IMR-90 (cell line): ENCODE measurements at regions not wholly inside any gene's neighbourhood (a gene's known extent, or its start where the extent isn't known, plus 50 kb on each side); places are given as distances from the start of the nearest gene placed in this dataset.

Experiments
- ATAC-seq: fragments of 200-7000 bp; cut with Tn5 transposase; 2 replicates; pipeline ENCODE4 v1.9.1; 2020; ENCODE audit warnings: low read depth, mild to moderate bottlenecking, moderate library complexity
- BruUV-seq: library from RNA; stranded (reverse); fragments of 400-500 nt; replicated peaks from 2 replicates; lab custom pipeline; 2021; lab: Mats Ljungman, UMichigan
- CTCF ChIA-PET: fragments of 300-600 bp; formaldehyde crosslinking; extraction: SDS; loops from one replicate; lab custom pipeline; 2021; ENCODE audit warnings: antibody characterized with exemption; lab: Yijun Ruan, JAX
- POLR2A ChIA-PET: fragments of 300-600 bp; sonication (Branson Sonifier 250); formaldehyde crosslinking; loops from one replicate; lab custom pipeline; 2022; ENCODE audit warnings: antibody characterized with exemption; ENCODE audit not compliant: unreplicated experiment; lab: Charles Lee
- DNase-seq: peaks from one replicate; pipeline ENCODE4 v3.0.0; 2013
- H2AFZ ChIP-seq: replicated peaks from 2 replicates; pipeline ENCODE3; 2013; ENCODE audit warnings: low read length, mild to moderate bottlenecking; ENCODE audit not compliant: poor library complexity
- H2AK5ac ChIP-seq: 2 replicates; pipeline ENCODE4 v1.6.1; 2013; ENCODE audit warnings: low read depth, low read length, inconsistent platforms
- H2AK9ac ChIP-seq: replicated peaks from 2 replicates; pipeline ENCODE3; 2013; ENCODE audit warnings: mild to moderate bottlenecking, low read depth, low read length, moderate library complexity; ENCODE audit not compliant: poor library complexity
- H2BK120ac ChIP-seq: 2 replicates; pipeline ENCODE4 v1.6.1; 2013; ENCODE audit warnings: low read depth, low read length, inconsistent platforms
- H2BK15ac ChIP-seq: 3 replicates; pipeline ENCODE4 v1.6.1; 2013; ENCODE audit warnings: low read depth, low read length, inconsistent platforms
- H2BK20ac ChIP-seq: 2 replicates; pipeline ENCODE4 v1.6.1; 2013; ENCODE audit warnings: low read depth, mild to moderate bottlenecking, inconsistent platforms, low read length, moderate library complexity
- H2BK5ac ChIP-seq: 2 replicates; pipeline ENCODE4 v1.6.1; 2013; ENCODE audit warnings: mild to moderate bottlenecking, low read depth, low read length, inconsistent platforms; ENCODE audit not compliant: poor library complexity, severe bottlenecking
- H3K14ac ChIP-seq: replicated peaks from 2 replicates; pipeline ENCODE4 v1.6.1; 2013; ENCODE audit warnings: low read depth, low read length, inconsistent platforms
- H3K18ac ChIP-seq: 2 replicates; pipeline ENCODE4 v1.6.1; 2013; ENCODE audit warnings: low read depth, low read length, control low read depth
- H3K23ac ChIP-seq: 2 replicates; pipeline ENCODE4 v1.6.1; 2013; ENCODE audit warnings: low read depth, low read length, inconsistent platforms
- H3K27ac ChIP-seq: 2 replicates; pipeline ENCODE4 v1.5.1; 2013; ENCODE audit warnings: mild to moderate bottlenecking, control low read depth, low read length; ENCODE audit not compliant: insufficient read depth
- H3K27me3 ChIP-seq: 2 replicates; pipeline ENCODE4 v1.6.1; 2013; ENCODE audit warnings: low read length; ENCODE audit not compliant: control insufficient read depth, insufficient read depth
- H3K36me3 ChIP-seq: 2 replicates; pipeline ENCODE4 v1.6.1; 2013; ENCODE audit warnings: low read length, mixed read lengths; ENCODE audit not compliant: control insufficient read depth, insufficient read depth
- H3K4ac ChIP-seq: 2 replicates; pipeline ENCODE4 v1.6.1; 2013; ENCODE audit warnings: low read depth, low read length, inconsistent platforms
- H3K4me1 ChIP-seq: 2 replicates; pipeline ENCODE4 v1.6.1; 2013; ENCODE audit warnings: low read length, mixed read lengths; ENCODE audit not compliant: control insufficient read depth, insufficient read depth
- H3K4me2 ChIP-seq: 2 replicates; pipeline ENCODE4 v1.6.1; 2013; ENCODE audit warnings: low read depth, mild to moderate bottlenecking, control low read depth, low read length, moderate library complexity
- H3K4me3 ChIP-seq: 2 replicates; pipeline ENCODE4 v1.5.1; 2013; ENCODE audit warnings: low read depth, mild to moderate bottlenecking, control low read depth, low read length, moderate library complexity; ENCODE audit not compliant: insufficient read depth
- H3K56ac ChIP-seq: 2 replicates; pipeline ENCODE4 v1.6.1; 2013; ENCODE audit warnings: low read length, inconsistent platforms; ENCODE audit not compliant: insufficient read depth; ENCODE audit errors: extremely low read depth
- H3K79me1 ChIP-seq, 2 experiments: 2 replicates each; pipeline ENCODE4 v1.6.1; 2013; ENCODE audit warnings: low read length in 2 of 2, inconsistent platforms in 1 of 2, low read depth in 1 of 2
- H3K9ac ChIP-seq: 2 replicates; pipeline ENCODE4 v1.6.1; 2013; ENCODE audit warnings: low read depth, low read length, control low read depth
- H3K9me1 ChIP-seq: 2 replicates; pipeline ENCODE4 v1.6.1; 2013; ENCODE audit warnings: low read length, inconsistent platforms; ENCODE audit not compliant: insufficient read depth
- H3K9me3 ChIP-seq: 2 replicates; pipeline ENCODE4 v1.6.1; 2013; ENCODE audit warnings: low read length; ENCODE audit not compliant: control insufficient read depth, insufficient read depth
- H4K20me1 ChIP-seq: 2 replicates; pipeline ENCODE4 v1.6.1; 2013; ENCODE audit warnings: low read length, inconsistent platforms; ENCODE audit not compliant: insufficient read depth
- H4K5ac ChIP-seq: 2 replicates; pipeline ENCODE4 v1.6.1; 2013; ENCODE audit warnings: mild to moderate bottlenecking, low read depth, low read length, control low read depth
- H4K8ac ChIP-seq, 2 experiments: 2 replicates each; pipeline ENCODE4 v1.6.1; 2013; ENCODE audit warnings: low read depth in 2 of 2, low read length in 2 of 2, control low read depth in 1 of 2, inconsistent platforms in 1 of 2
- H4K91ac ChIP-seq: 2 replicates; pipeline ENCODE4 v1.6.1; 2013; ENCODE audit warnings: low read depth, low read length, inconsistent platforms; ENCODE audit not compliant: insufficient read depth
- CEBPB ChIP-seq: IDR thresholded peaks from 2 replicates; pipeline ENCODE4 v1.6.1; 2012; ENCODE audit warnings: low read depth, low read length, improper control_type of control experiment
- CHD1 ChIP-seq: IDR thresholded peaks from 2 replicates; pipeline ENCODE4 v1.6.1; 2012; ENCODE audit warnings: low read depth, low read length, improper control_type of control experiment
- MAZ ChIP-seq: IDR thresholded peaks from 2 replicates; pipeline ENCODE4 v1.6.1; 2012; ENCODE audit warnings: low read depth, mild to moderate bottlenecking, low read length, improper control_type of control experiment, moderate library complexity, borderline replicate concordance
- NFE2L2 ChIP-seq: fragments of 150-350 bp; IDR thresholded peaks from 2 replicates; pipeline ENCODE4 v1.6.1; 2016; ENCODE audit warnings: low read depth, mild to moderate bottlenecking, low read length
- RAD21 ChIP-seq: IDR thresholded peaks from 2 replicates; pipeline ENCODE4 v1.6.1; 2012; ENCODE audit warnings: low read length, improper control_type of control experiment
- RCOR1 ChIP-seq: IDR thresholded peaks from 2 replicates; pipeline ENCODE4 v1.6.1; 2012; ENCODE audit warnings: mild to moderate bottlenecking, low read length, improper control_type of control experiment; ENCODE audit not compliant: insufficient replicate concordance
- SMC3 ChIP-seq: fragments of 150-350 bp; IDR thresholded peaks from 2 replicates; pipeline ENCODE4 v1.6.1; 2016; ENCODE audit warnings: low read depth, mild to moderate bottlenecking, antibody characterized with exemption, low read length, moderate library complexity
- WGBS, 2 experiments: methylation state at CpG; one replicate each; pipeline versions ENCODE4 v1.1.5 to v1.1.7; 2013; ENCODE audit warnings: missing lambda C conversion rate in 2 of 2; ENCODE audit not compliant: insufficient read length in 1 of 2; ENCODE audit errors: extremely low coverage in 2 of 2; 5-methylcytosine and 5-hydroxymethylcytosine counted together
- dilution Hi-C: fragments of 300-500 bp; cut with HindIII; formaldehyde crosslinking; loops from one replicate; pipeline ENCODE4 v1.14.3; 2018; ENCODE audit warnings: low sequenced_read_pairs; ENCODE audit not compliant: unreplicated experiment
- in situ Hi-C: fragments of 300-500 bp; cut with MboI; formaldehyde crosslinking; loops from 3 replicates; pipeline ENCODE4 v1.14.3; 2019; ENCODE audit warnings: low sequenced_read_pairs, inconsistent platforms, mixed read lengths
- intact Hi-C: fragments of 100-400 bp; cut with micrococcal nuclease; formaldehyde crosslinking; loops from 2 replicates; pipeline ENCODE4 v1.10.0; 2022
- TF ChIP-seq, protein P1 (sequence below): conservative IDR thresholded peaks from 2 replicates; pipeline ENCODE4 v1.5.1; 2012; ENCODE audit warnings: mild to moderate bottlenecking, low read depth, low read length, improper control_type of control experiment

DNA sequence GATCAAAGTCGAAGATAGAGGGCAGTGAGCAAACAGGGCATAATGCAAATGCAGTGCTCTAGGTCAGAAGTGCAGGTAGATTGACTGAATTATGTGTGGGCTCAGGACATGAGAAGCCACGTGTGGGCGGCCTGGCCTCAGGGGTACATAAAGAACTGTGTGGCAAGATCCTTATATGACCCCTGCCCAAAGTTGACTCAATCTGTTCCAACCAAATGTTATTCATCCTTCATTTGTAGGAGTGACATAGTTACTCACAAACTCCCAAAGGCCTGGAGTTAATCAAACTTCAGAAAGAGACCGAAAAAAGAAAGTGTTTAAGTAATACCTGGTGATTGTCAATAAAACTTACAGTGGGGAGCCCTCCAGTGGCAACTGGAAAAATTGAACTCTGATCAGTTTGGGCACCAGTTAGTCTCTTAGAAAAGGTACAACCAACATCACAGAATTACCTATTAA, 150.4 kb upstream of the FAR2 start:
- H3K56ac ChIP-seq, result no peak overlapping the region
- H4K20me1 ChIP-seq, result no peaks in the 10 kb centered on the region
- no peak overlapping the region for H3K4me3 ChIP-seq
- dilution Hi-C loops, result no loop called here
- H3K4me1 ChIP-seq, result no peaks in the 10 kb centered on the region
- H2BK5ac ChIP-seq, result no peak overlapping the region
- peak overlapping the region; percentile 17 for H2AFZ ChIP-seq
- peak; percentile 88 for ATAC-seq
- no peak overlapping the region for H3K27ac ChIP-seq
- peak overlapping the region; percentile 19 for H2AK9ac ChIP-seq
- H4K5ac ChIP-seq, result no peak overlapping the region; the same call in 1 of the 2 replicates
- H2BK20ac ChIP-seq, result peak overlapping the region; percentile 66
- no peak overlapping the region for H3K4me2 ChIP-seq
- H3K9ac ChIP-seq, result no peak overlapping the region
- no peaks in the 10 kb centered on the region for H3K9me1 ChIP-seq
- no peak overlapping the region for H3K18ac ChIP-seq
- peak overlapping the region; percentile 60 for H2AK5ac ChIP-seq
- no peak overlapping the region for H3K23ac ChIP-seq
- peak overlapping the region; percentile 2; the same call in 1 of the 3 replicates for H2BK15ac ChIP-seq
- CTCF ChIA-PET, result interaction anchor here (0.9 to 1.0 kb wide), 2 partner anchors 16 to 37 kb away, joined by 3 read pairs; no protein-coding TSS in a partner anchor
- H4K91ac ChIP-seq, result peak overlapping the region; percentile 56
- no peaks in the 10 kb centered on the region for H3K27me3 ChIP-seq
- no peaks in the 10 kb centered on the region for H3K79me1 ChIP-seq
- no peaks in the 10 kb centered on the region for H3K9me3 ChIP-seq
- in situ Hi-C loops, result loop anchor here (25.0 kb wide), 1 partner anchor 1261 kb away; no protein-coding TSS in a partner anchor
- H3K14ac ChIP-seq, result no peak overlapping the region
- TF ChIP-seq CEBPB (no peak), RCOR1 (no peak), CHD1 (no peak), SMC3 (peak; percentile 53), RAD21 (peak; percentile 64), NFE2L2 (no peak), MAZ (no peak)
- TF ChIP-seq, protein P1, sequence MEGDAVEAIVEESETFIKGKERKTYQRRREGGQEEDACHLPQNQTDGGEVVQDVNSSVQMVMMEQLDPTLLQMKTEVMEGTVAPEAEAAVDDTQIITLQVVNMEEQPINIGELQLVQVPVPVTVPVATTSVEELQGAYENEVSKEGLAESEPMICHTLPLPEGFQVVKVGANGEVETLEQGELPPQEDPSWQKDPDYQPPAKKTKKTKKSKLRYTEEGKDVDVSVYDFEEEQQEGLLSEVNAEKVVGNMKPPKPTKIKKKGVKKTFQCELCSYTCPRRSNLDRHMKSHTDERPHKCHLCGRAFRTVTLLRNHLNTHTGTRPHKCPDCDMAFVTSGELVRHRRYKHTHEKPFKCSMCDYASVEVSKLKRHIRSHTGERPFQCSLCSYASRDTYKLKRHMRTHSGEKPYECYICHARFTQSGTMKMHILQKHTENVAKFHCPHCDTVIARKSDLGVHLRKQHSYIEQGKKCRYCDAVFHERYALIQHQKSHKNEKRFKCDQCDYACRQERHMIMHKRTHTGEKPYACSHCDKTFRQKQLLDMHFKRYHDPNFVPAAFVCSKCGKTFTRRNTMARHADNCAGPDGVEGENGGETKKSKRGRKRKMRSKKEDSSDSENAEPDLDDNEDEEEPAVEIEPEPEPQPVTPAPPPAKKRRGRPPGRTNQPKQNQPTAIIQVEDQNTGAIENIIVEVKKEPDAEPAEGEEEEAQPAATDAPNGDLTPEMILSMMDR, result peak; percentile 61
- peak; percentile 56 for DNase-seq
- peak overlapping the region; percentile 4 to 47; a peak in 3 of 4 replicates for H4K8ac ChIP-seq
- H2BK120ac ChIP-seq, result peak overlapping the region; percentile 57; the same call in 1 of the 2 replicates
- POLR2A ChIA-PET, result no interaction called here
- 80% methylated on average over 1 of the region's 4 CpGs; no CpG with 5 or more reads in 1 of the 2 experiments for WGBS, 2 experiments
- intact Hi-C loops, result loop anchor here (1.0 to 10.0 kb wide), 4 partner anchors 126 to 1264 kb away; no protein-coding TSS in a partner anchor
- H3K4ac ChIP-seq, result peak overlapping the region; percentile 48
- no TSS peak for BruUV-seq
- H3K36me3 ChIP-seq, result no peaks in the 10 kb centered on the region
